ENCODE measurements at regions not wholly inside any gene's neighbourhood (a gene's known extent, or its start where the extent isn't known, plus 50 kb on each side); places are given as distances from the start of the nearest gene placed in this dataset.

GRCh38 chr10:43790147-43790546 lies 141.5 kb upstream of the ZNF32 start:
- no peak for DNase-seq (ENCODE audit: low spot score)

GRCh38 chr10:43785252-43785651 lies 136.6 kb upstream of the ZNF32 start:
- DNase-seq (ENCODE audit: low spot score) = no peak

- DNase-seq (ENCODE audit: low spot score) = no peak
These were observed 134.1 kb upstream of the ZNF32 start for GRCh38 chr10:43782814-43783213.

- peak; percentile 26 for DNase-seq (ENCODE audit: low spot score)
These were observed 133.0 kb upstream of the ZNF32 start for GRCh38 chr10:43781480-43782361.

GRCh38 chr10:43778571-43778970 lies 129.9 kb upstream of the ZNF32 start:
- no peak for DNase-seq (ENCODE audit: low spot score)

GRCh38 chr10:43775384-43775783 lies 126.7 kb upstream of the ZNF32 start:
- DNase-seq (ENCODE audit: low spot score) = no peak

GRCh38 chr10:43774234-43774769 lies 125.6 kb upstream of the ZNF32 start:
- no peak for DNase-seq (ENCODE audit: low spot score)

- no peak for DNase-seq (ENCODE audit: low spot score)
These were observed 125.1 kb upstream of the ZNF32 start for GRCh38 chr10:43773736-43774135.

GRCh38 chr10:43772171-43772570 lies 123.5 kb upstream of the ZNF32 start:
- DNase-seq (ENCODE audit: low spot score) = no peak

GRCh38 chr10:43771675-43772074 lies 123.0 kb upstream of the ZNF32 start:
- no peak for DNase-seq (ENCODE audit: low spot score)

- DNase-seq (ENCODE audit: low spot score) = no peak
These were observed 116.8 kb upstream of the ZNF32 start for GRCh38 chr10:43765516-43765915.

GRCh38 chr10:43763846-43764245 lies 115.2 kb upstream of the ZNF32 start:
- DNase-seq (ENCODE audit: low spot score) = no peak

- DNase-seq (ENCODE audit: low spot score) = no peak
These were observed 111.8 kb upstream of the ZNF32 start for GRCh38 chr10:43760514-43760913.

GRCh38 chr10:43759216-43759615 lies 110.5 kb upstream of the ZNF32 start:
- DNase-seq (ENCODE audit: low spot score) = no peak

GRCh38 chr10:43756341-43756740 lies 107.7 kb upstream of the ZNF32 start:
- no peak for DNase-seq (ENCODE audit: low spot score)

GRCh38 chr10:43754569-43755260 lies 106.0 kb upstream of the ZNF32 start:
- DNase-seq (ENCODE audit: low spot score) = no peak

- no peak for DNase-seq (ENCODE audit: low spot score)
These were observed 104.8 kb upstream of the ZNF32 start for GRCh38 chr10:43753397-43754061.

GRCh38 chr10:43752682-43753081 lies 104.0 kb upstream of the ZNF32 start:
- no peak for DNase-seq (ENCODE audit: low spot score)

GRCh38 chr10:43751646-43752045 lies 103.0 kb upstream of the ZNF32 start:
- DNase-seq (ENCODE audit: low spot score) = no peak

- DNase-seq (ENCODE audit: low spot score) = no peak
These were observed 101.4 kb upstream of the ZNF32 start for GRCh38 chr10:43749940-43750552.

GRCh38 chr10:43749145-43749576 lies 100.5 kb upstream of the ZNF32 start:
- no peak for DNase-seq (ENCODE audit: low spot score)

GRCh38 chr10:43748560-43748959 lies 99.9 kb upstream of the ZNF32 start:
- no peak for DNase-seq (ENCODE audit: low spot score)
